ENCODE measurements at regions not wholly inside any gene's neighbourhood (a gene's known extent, or its start where the extent isn't known, plus 50 kb on each side); places are given as distances from the start of the nearest gene placed in this dataset.

DNA sequence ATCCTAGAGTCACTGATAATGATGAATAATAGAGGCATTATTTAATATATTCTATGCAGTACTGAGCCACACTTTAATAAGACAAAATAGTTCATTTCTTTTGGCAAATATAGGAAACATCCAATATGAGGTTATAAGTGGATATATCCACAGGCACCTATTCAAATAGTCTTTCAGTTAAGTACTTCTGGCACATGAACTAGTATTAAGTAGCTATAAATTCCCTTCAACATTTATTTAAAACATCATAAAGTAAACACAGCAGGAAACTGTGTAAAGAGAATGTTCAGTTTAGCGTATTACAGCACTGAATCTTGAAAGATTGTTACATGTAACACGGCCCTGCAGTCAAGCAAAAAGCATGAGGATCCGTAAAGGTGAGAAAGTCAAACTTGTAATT is 463.3 kb upstream of the KLF12 start:
- DNase-seq (ENCODE audit: extremely low read depth, low read depth): no peak
- no peak for TF ChIP-seq CTCF (IDR thresholded peaks at IDR 0.05; ENCODE audit: low read depth, low read length, missing control alignments)
- no peak overlapping the region for H3K4me3 ChIP-seq (replicated peaks; ENCODE audit: low read depth, low read length)

DNA sequence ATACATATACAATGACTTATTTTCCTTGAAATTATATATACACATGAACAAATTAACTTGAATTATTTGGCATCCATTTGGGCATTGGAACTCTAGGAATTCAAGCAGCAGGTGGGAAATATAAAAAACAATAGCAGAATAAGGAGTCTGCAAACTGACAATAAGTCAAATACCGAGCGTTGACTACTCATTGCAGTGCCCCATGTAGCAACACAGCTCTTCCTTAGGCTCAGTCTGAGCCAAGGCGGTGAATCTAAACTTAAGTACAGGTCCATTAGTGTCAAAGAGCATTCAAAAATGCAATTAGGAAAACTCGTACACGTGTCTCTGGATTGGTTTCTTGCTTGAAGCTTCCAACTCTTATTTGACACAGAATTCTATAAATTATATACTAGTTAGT is 462.5 kb upstream of the KLF12 start:
- no peak for TF ChIP-seq CTCF (IDR thresholded peaks at IDR 0.05; ENCODE audit: low read depth, low read length, missing control alignments)
- H3K4me3 ChIP-seq (replicated peaks; ENCODE audit: low read depth, low read length): no peak overlapping the region
- no peak for DNase-seq (ENCODE audit: extremely low read depth, low read depth)

GRCh38 chr13:74593688-74594087 is 459.5 kb upstream of the KLF12 start:
- no peak for DNase-seq (ENCODE audit: extremely low read depth, low read depth)
- no peak overlapping the region for H3K4me3 ChIP-seq (replicated peaks; ENCODE audit: low read depth, low read length)
- no peak for TF ChIP-seq CTCF (IDR thresholded peaks at IDR 0.05; ENCODE audit: low read depth, low read length, missing control alignments)

DNA sequence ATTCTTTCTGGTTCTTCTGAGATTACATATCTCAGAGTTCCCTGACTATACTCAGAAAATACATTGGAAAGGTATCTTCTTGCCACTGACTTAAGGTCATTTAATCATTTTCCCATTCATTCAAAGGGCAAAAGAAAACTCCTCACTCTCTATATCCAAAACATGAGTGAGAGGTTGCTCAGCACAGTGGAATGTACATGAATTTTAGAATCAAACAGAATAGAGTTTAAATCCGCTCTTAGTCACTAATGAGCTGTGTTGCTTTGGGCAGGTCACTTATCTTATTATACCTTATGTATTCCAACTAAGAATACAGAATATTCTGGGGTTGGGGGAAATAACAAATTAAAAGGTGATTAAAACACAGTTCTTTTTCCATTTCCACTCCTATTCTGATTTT is 452.6 kb upstream of the KLF12 start:
- TF ChIP-seq CTCF (IDR thresholded peaks at IDR 0.05; ENCODE audit: low read depth, low read length, missing control alignments): no peak

GRCh38 chr13:74576420-74576819 is 442.2 kb upstream of the KLF12 start:
- no peak for TF ChIP-seq CTCF (IDR thresholded peaks at IDR 0.05; ENCODE audit: low read depth, low read length, missing control alignments)
- no peak overlapping the region for H3K4me3 ChIP-seq (replicated peaks; ENCODE audit: low read depth, low read length)
- DNase-seq (ENCODE audit: extremely low read depth, low read depth): no peak

More for the DNA sequence above, 452.6 kb upstream of the KLF12 start:
- no peak overlapping the region for H3K4me3 ChIP-seq (replicated peaks; ENCODE audit: low read depth, low read length)
- no peak for DNase-seq (ENCODE audit: extremely low read depth, low read depth)

- peak overlapping the region; percentile 30 for H3K4me3 ChIP-seq (replicated peaks; ENCODE audit: low read depth, low read length)
- no peak for TF ChIP-seq CTCF (IDR thresholded peaks at IDR 0.05; ENCODE audit: low read depth, low read length, missing control alignments)
- no peak for DNase-seq (ENCODE audit: extremely low read depth, low read depth)
Measured at GRCh38 chr13:74575729-74576125, 441.5 kb upstream of the KLF12 start.

- DNase-seq (ENCODE audit: extremely low read depth, low read depth): no peak
- peak overlapping the region; percentile 30 for H3K4me3 ChIP-seq (replicated peaks; ENCODE audit: low read depth, low read length)
- no peak for TF ChIP-seq CTCF (IDR thresholded peaks at IDR 0.05; ENCODE audit: low read depth, low read length, missing control alignments)
Measured at GRCh38 chr13:74574964-74575728, 440.9 kb upstream of the KLF12 start.
